Ectodermal cell (in vitro differentiated cells): ENCODE measurements at regions not wholly inside any gene's neighbourhood (a gene's known extent, or its start where the extent isn't known, plus 50 kb on each side); places are given as distances from the start of the nearest gene placed in this dataset.

Experiments used
- H3K27ac ChIP-seq: 2 replicates; pipeline ENCODE4 v1.7.0; 2013; ENCODE audit warnings: mild to moderate bottlenecking, low read depth, low read length; ENCODE audit not compliant: insufficient read depth, poor library complexity, severe bottlenecking
- H3K27me3 ChIP-seq: 2 replicates; pipeline ENCODE4 v1.7.0; 2013; ENCODE audit warnings: mild to moderate bottlenecking, low read length; ENCODE audit not compliant: insufficient read depth, control insufficient read depth, poor library complexity, severe bottlenecking
- H3K36me3 ChIP-seq: one replicate; pipeline ENCODE4 v1.7.0; 2013; ENCODE audit warnings: low read length; ENCODE audit not compliant: control insufficient read depth, insufficient read depth
- H3K4me1 ChIP-seq: one replicate; pipeline ENCODE4 v1.7.0; 2013; ENCODE audit warnings: low read length; ENCODE audit not compliant: control insufficient read depth, insufficient read depth
- H3K4me3 ChIP-seq: 2 replicates; pipeline ENCODE4 v1.7.0; 2013; ENCODE audit warnings: low read depth, low read length, control low read depth; ENCODE audit not compliant: insufficient read depth
- H3K9me3 ChIP-seq: 2 replicates; pipeline ENCODE4 v1.7.0; 2013; ENCODE audit warnings: mild to moderate bottlenecking, low read length, moderate library complexity; ENCODE audit not compliant: control insufficient read depth
- WGBS, 2 experiments: methylation state at CpG; one replicate each; pipeline ENCODE4 v1.1.7; 2013; ENCODE audit warnings: missing lambda C conversion rate in 2 of 2; 5-methylcytosine and 5-hydroxymethylcytosine counted together

DNA sequence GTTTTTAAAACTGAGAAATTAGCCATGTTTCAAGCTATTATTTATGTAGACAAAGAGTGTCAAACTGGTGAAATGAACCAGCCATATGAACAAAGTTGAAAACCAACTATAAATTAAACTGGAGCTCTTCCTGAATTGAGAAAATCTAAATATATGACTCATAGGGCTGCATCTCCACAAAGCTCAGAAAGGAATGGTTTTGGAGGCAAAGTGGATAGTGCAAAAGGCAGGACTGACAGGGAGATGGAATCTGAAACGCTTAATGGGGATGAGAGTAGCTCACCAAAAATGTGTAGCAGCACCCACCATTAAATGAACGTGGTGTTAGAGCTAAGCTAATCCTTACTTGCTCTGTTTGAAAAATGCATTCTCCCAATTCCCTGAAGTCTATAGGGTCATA lies 1066.0 kb downstream of the AGBL1 start:
- Histone ChIP-seq H3K36me3 (no peaks in the 10 kb centered on the region), H3K4me3 (no peak overlapping the region), H3K27me3 (no peaks in the 10 kb centered on the region), H3K4me1 (no peaks in the 10 kb centered on the region), H3K9me3 (no peaks in the 10 kb centered on the region), H3K27ac (no peak overlapping the region)
- 87 to 95% methylated on average over 2 of the region's 2 CpGs for WGBS, 2 experiments

- no peak overlapping the region for H3K4me3 ChIP-seq
- WGBS, 2 experiments, result 88 to 100% methylated on average over 1 of the region's 1 CpG
- no peaks in the 10 kb centered on the region for H3K4me1 ChIP-seq
- no peaks in the 10 kb centered on the region for H3K27me3 ChIP-seq
- no peak overlapping the region for H3K27ac ChIP-seq
- no peaks in the 10 kb centered on the region for H3K36me3 ChIP-seq
- no peaks in the 10 kb centered on the region for H3K9me3 ChIP-seq
Observed at GRCh38 chr15:87144775-87145174, 1065.1 kb downstream of the AGBL1 start.

GRCh38 chr15:87142096-87142495 lies 1062.4 kb downstream of the AGBL1 start:
- no peak overlapping the region for H3K27ac ChIP-seq

GRCh38 chr15:87135109-87135508 lies 1055.4 kb downstream of the AGBL1 start:
- Histone ChIP-seq H3K4me3 (no peak overlapping the region), H3K27me3 (no peaks in the 10 kb centered on the region), H3K36me3 (no peaks in the 10 kb centered on the region), H3K9me3 (no peaks in the 10 kb centered on the region), H3K4me1 (no peaks in the 10 kb centered on the region), H3K27ac (no peak overlapping the region)

More at GRCh38 chr15:87142096-87142495, 1062.4 kb downstream of the AGBL1 start:
- no peak overlapping the region for H3K4me3 ChIP-seq
- no peaks in the 10 kb centered on the region for H3K27me3 ChIP-seq
- H3K4me1 ChIP-seq, result no peaks in the 10 kb centered on the region
- H3K36me3 ChIP-seq, result no peaks in the 10 kb centered on the region
- no peaks in the 10 kb centered on the region for H3K9me3 ChIP-seq

GRCh38 chr15:87133704-87134103 lies 1054.0 kb downstream of the AGBL1 start:
- Histone ChIP-seq H3K4me1 (no peaks in the 10 kb centered on the region), H3K4me3 (no peak overlapping the region), H3K36me3 (no peaks in the 10 kb centered on the region), H3K27ac (no peak overlapping the region), H3K9me3 (no peaks in the 10 kb centered on the region), H3K27me3 (no peaks in the 10 kb centered on the region)

GRCh38 chr15:87131067-87131466 lies 1051.4 kb downstream of the AGBL1 start:
- H3K9me3 ChIP-seq, result no peaks in the 10 kb centered on the region
- H3K4me1 ChIP-seq, result no peaks in the 10 kb centered on the region
- no CpG with 5 or more reads among the region's 1 CpG for WGBS, 2 experiments
- no peak overlapping the region for H3K4me3 ChIP-seq
- H3K27ac ChIP-seq, result no peak overlapping the region
- no peaks in the 10 kb centered on the region for H3K27me3 ChIP-seq
- H3K36me3 ChIP-seq, result no peaks in the 10 kb centered on the region

DNA sequence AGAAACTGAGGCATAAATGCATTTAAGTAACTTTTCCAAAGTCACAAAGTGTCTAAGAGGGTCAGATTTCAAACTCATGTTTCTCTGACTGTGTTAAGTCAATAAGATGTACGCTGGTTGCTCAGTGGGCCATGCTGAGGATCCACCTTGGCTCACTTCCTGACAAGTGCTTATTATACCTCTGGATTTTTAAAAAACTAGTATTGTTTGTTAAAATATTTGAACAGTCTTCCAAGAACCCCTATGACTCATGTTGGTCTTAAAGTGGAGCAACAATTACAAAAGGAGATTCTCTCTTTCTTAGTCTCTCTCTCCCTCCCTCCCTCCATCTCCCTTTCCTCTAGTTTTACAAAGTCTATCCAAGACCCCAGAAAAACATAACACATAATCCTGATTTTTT lies 1050.2 kb downstream of the AGBL1 start:
- WGBS, 2 experiments, result 91 to 96% methylated on average over 1 of the region's 1 CpG
- H3K4me3 ChIP-seq, result no peak overlapping the region
- H3K9me3 ChIP-seq, result no peaks in the 10 kb centered on the region
- no peaks in the 10 kb centered on the region for H3K36me3 ChIP-seq
- no peaks in the 10 kb centered on the region for H3K27me3 ChIP-seq
- no peak overlapping the region for H3K27ac ChIP-seq
- no peaks in the 10 kb centered on the region for H3K4me1 ChIP-seq

GRCh38 chr15:87123676-87124382 lies 1044.2 kb downstream of the AGBL1 start:
- WGBS, 2 experiments, result 95% methylated on average over 27 of the region's 27 CpGs
- no peaks in the 10 kb centered on the region for H3K4me1 ChIP-seq
- no peaks in the 10 kb centered on the region for H3K9me3 ChIP-seq
- no peak overlapping the region for H3K27ac ChIP-seq
- no peak overlapping the region for H3K4me3 ChIP-seq
- no peaks in the 10 kb centered on the region for H3K36me3 ChIP-seq
- H3K27me3 ChIP-seq, result no peaks in the 10 kb centered on the region

DNA sequence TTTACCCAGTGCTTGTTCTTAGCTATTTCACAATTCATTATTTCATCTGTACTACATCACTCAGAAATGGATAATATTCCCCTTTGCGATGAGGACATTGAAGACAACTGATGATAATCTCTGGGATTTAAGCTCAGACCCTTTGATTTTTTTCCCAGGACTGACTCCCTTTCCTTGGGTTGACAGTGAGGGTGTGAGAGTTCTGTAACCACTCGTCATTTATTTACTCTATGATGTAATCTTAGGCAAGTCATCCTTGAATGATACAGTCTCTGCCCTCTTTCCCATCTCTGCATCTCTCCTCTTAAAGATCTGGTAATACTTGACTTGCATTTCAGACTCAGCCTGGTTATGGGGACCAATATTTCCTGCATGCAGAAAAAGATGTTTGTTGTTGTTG lies 1041.7 kb downstream of the AGBL1 start:
- Histone ChIP-seq H3K4me3 (no peak overlapping the region), H3K9me3 (no peaks in the 10 kb centered on the region), H3K36me3 (no peaks in the 10 kb centered on the region), H3K4me1 (no peaks in the 10 kb centered on the region), H3K27me3 (no peaks in the 10 kb centered on the region), H3K27ac (no peak overlapping the region)
- WGBS, 2 experiments, result 74 to 75% methylated on average over 2 of the region's 2 CpGs

- no peak overlapping the region for H3K4me3 ChIP-seq
- no peaks in the 10 kb centered on the region for H3K9me3 ChIP-seq
- no peaks in the 10 kb centered on the region for H3K27me3 ChIP-seq
- H3K4me1 ChIP-seq, result no peaks in the 10 kb centered on the region
- no peaks in the 10 kb centered on the region for H3K36me3 ChIP-seq
- H3K27ac ChIP-seq, result no peak overlapping the region
Observed at GRCh38 chr15:87120555-87120954, 1040.9 kb downstream of the AGBL1 start.

DNA sequence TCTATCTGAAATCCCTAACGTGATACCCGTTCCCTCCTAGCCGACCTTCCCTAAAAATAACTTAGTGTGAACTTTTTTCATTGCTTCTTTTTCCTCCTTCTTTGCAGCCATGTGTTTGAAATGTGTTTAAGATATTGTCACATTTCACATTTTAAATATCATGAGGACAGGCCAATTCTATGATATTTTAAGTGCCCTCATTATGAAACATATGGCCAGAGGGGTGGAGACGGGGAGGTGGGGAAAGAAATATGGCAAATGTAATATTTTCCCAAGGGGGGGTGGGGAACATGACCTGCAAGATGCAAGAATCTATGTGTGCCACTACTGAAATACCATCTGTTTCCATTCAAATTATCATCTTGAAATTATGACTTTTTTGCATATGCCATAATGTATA lies 1039.2 kb downstream of the AGBL1 start:
- Histone ChIP-seq H3K9me3 (no peaks in the 10 kb centered on the region), H3K27me3 (no peaks in the 10 kb centered on the region), H3K4me1 (no peaks in the 10 kb centered on the region), H3K27ac (no peak overlapping the region), H3K4me3 (no peak overlapping the region), H3K36me3 (no peaks in the 10 kb centered on the region)
- whole genome bisulfite sequencing, 2 experiments, result 89 to 98% methylated on average over 3 to 4 of the region's 4 CpGs
